Left ventricle myocardium inferior (tissue), 1 donor: ENCODE measurements at regions not wholly inside any gene's neighbourhood (a gene's known extent, or its start where the extent isn't known, plus 50 kb on each side); places are given as distances from the start of the nearest gene placed in this dataset.

ENCODE experiments used
- DNase-seq: peaks from one replicate; pipeline ENCODE4 v3.0.0-alpha.2; 2020
- H3K27ac ChIP-seq: fragments of 200-600 bp; replicated peaks from 2 replicates; pipeline ENCODE4 v1.8.0; 2021
- H3K27me3 ChIP-seq: fragments of 200-600 bp; 2 replicates; pipeline ENCODE4 v1.8.0; 2021; ENCODE audit warnings: low read depth
- H3K36me3 ChIP-seq: fragments of 200-600 bp; 2 replicates; pipeline ENCODE4 v1.8.0; 2021
- H3K4me1 ChIP-seq: fragments of 200-600 bp; 2 replicates; pipeline ENCODE4 v1.8.0; 2021
- H3K4me3 ChIP-seq: fragments of 200-600 bp; 2 replicates; pipeline ENCODE4 v1.8.0; 2021; ENCODE audit warnings: mild to moderate bottlenecking, moderate library complexity
- H3K9me3 ChIP-seq: fragments of 200-600 bp; replicated peaks from 2 replicates; pipeline ENCODE4 v1.8.0; 2021
- intact Hi-C: fragments of 100-400 bp; cut with micrococcal nuclease; formaldehyde crosslinking; loops from one replicate; pipeline ENCODE4 v1.11.0; 2022
- TF ChIP-seq, protein P1 (sequence below): fragments of 200-600 bp; IDR thresholded peaks from 2 replicates; pipeline ENCODE4 v1.8.0; 2021; ENCODE audit warnings: antibody characterized with exemption, mild to moderate bottlenecking, borderline replicate concordance
- donor health status: DM: no; HTN: yes; CAD: no; lungs with severe emphysema.

DNA sequence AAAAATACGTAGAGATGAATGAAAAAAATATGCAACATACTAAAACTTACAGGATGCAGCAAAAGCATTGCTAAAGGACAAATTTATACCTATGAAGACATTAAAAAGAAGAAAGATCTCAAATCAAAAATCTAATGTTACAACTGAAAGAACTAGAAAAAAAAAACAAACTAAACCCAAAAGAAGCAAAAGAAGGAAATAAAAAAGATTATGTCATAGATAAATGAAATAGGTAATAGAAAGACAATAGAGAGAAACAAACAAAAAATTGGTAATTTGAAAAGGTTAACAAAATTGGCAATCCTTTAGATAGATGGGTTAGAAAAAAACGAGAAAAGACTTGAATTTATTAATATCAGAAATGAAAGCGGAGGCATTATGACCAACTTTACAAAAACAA is 1000.2 kb downstream of the TLE4 start:
- Histone ChIP-seq H3K4me3 (no peak overlapping the region), H3K4me1 (no peaks in the 10 kb centered on the region), H3K9me3 (peaks cover 63% of the 10 kb centered on the region), H3K36me3 (no peaks in the 10 kb centered on the region), H3K27ac (no peak overlapping the region), H3K27me3 (no peaks in the 10 kb centered on the region)
- TF ChIP-seq, protein P1, sequence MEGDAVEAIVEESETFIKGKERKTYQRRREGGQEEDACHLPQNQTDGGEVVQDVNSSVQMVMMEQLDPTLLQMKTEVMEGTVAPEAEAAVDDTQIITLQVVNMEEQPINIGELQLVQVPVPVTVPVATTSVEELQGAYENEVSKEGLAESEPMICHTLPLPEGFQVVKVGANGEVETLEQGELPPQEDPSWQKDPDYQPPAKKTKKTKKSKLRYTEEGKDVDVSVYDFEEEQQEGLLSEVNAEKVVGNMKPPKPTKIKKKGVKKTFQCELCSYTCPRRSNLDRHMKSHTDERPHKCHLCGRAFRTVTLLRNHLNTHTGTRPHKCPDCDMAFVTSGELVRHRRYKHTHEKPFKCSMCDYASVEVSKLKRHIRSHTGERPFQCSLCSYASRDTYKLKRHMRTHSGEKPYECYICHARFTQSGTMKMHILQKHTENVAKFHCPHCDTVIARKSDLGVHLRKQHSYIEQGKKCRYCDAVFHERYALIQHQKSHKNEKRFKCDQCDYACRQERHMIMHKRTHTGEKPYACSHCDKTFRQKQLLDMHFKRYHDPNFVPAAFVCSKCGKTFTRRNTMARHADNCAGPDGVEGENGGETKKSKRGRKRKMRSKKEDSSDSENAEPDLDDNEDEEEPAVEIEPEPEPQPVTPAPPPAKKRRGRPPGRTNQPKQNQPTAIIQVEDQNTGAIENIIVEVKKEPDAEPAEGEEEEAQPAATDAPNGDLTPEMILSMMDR, result no peak
- intact Hi-C loops, result no loop called here
- DNase-seq, result no peak

DNA sequence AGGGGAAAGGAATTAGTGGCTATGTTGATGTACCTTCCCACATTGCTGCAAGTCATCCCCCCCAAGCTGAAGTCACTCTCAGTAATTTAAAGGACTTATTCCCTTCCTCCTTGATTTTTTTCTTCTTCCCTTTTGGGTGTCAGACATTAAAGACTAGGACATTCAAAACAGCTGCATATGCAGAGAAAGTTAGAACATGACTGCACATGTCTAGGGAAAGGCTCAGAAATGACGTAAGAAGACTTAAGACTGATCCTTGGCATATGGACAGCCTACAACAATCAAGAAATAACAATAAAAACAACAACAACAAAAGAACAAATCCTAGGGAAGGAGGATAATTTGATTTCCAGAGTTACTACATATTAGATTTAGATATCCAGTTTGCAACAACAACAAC is 997.5 kb downstream of the TLE4 start:
- H3K4me1 ChIP-seq, result no peaks in the 10 kb centered on the region
- H3K36me3 ChIP-seq, result no peaks in the 10 kb centered on the region
- no peaks in the 10 kb centered on the region for H3K27me3 ChIP-seq
- intact Hi-C loops, result no loop called here
- H3K4me3 ChIP-seq, result no peak overlapping the region
- peaks cover 51% of the 10 kb centered on the region for H3K9me3 ChIP-seq
- TF ChIP-seq, protein P1, result no peak
- no peak for DNase-seq
- H3K27ac ChIP-seq, result no peak overlapping the region

DNA sequence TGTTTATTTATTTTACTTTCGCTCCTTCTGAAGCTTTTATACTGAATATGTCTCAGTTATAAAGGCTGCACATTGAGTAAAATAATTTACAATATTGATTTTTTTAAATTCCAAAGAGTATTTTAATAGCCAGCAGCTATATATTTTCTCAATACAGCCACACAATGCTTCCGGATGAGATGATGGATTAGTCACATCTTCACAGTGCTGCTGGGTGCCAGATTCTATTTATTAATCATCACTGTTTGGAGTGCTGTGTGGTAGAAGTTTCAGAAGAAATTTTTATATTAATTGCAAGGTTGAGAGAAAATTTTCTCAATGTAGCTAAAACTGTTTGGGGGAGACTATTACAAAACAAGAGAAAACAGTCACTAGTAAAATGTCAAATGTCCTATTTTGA is 989.8 kb downstream of the TLE4 start:
- intact Hi-C loops, result no loop called here
- Histone ChIP-seq H3K4me3 (no peak overlapping the region), H3K9me3 (no peaks in the 10 kb centered on the region), H3K4me1 (no peaks in the 10 kb centered on the region), H3K36me3 (no peaks in the 10 kb centered on the region), H3K27me3 (no peaks in the 10 kb centered on the region), H3K27ac (no peak overlapping the region)
- TF ChIP-seq, protein P1, result no peak
- no peak for DNase-seq

DNA sequence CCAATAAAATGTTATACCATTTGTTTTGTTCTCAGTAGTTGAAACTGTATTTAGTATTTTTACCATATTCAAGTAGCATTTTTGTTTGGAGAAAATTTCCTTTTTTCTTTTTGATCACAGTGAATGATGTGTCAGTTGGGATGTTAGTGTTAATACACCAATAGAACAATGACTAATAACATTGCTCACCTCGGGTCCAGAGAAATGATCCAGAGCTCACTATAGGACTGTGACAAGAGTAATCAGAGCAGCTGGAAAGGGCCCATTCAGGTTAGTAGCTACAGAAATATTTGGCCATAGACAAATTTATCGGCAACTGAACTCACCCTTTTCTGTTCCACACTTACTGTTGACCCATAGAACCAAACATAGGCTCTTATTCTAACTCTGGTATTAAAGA is 989.2 kb downstream of the TLE4 start:
- Histone ChIP-seq H3K4me3 (no peak overlapping the region), H3K9me3 (no peaks in the 10 kb centered on the region), H3K27me3 (no peaks in the 10 kb centered on the region), H3K4me1 (no peaks in the 10 kb centered on the region), H3K27ac (no peak overlapping the region), H3K36me3 (no peaks in the 10 kb centered on the region)
- no peak for DNase-seq
- TF ChIP-seq, protein P1, result no peak
- intact Hi-C loops, result no loop called here

DNA sequence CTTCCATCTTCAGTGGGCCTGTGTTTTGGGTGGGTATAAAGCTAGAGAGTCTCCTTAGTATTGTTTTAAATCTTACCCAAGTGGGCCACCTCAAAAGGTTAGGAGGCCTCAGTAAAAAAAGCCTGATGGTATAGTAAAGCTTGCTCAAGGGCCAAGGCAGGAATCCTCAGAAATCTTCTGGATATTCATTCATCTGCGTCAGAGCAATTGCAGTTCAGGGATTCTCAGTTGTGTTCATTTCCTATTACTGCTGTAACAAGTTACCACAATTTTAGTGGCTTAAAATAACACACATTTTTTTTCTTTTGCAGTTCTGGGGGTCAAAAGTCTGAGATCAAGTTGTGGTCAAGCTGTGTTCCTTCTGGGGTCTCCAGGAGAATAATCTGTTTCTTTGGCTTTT is 985.5 kb downstream of the TLE4 start:
- H3K9me3 ChIP-seq, result no peaks in the 10 kb centered on the region
- no peak overlapping the region for H3K27ac ChIP-seq
- no peaks in the 10 kb centered on the region for H3K4me1 ChIP-seq
- intact Hi-C loops, result no loop called here
- DNase-seq, result no peak
- H3K4me3 ChIP-seq, result no peak overlapping the region
- H3K27me3 ChIP-seq, result no peaks in the 10 kb centered on the region
- no peaks in the 10 kb centered on the region for H3K36me3 ChIP-seq
- TF ChIP-seq, protein P1, result no peak

DNA sequence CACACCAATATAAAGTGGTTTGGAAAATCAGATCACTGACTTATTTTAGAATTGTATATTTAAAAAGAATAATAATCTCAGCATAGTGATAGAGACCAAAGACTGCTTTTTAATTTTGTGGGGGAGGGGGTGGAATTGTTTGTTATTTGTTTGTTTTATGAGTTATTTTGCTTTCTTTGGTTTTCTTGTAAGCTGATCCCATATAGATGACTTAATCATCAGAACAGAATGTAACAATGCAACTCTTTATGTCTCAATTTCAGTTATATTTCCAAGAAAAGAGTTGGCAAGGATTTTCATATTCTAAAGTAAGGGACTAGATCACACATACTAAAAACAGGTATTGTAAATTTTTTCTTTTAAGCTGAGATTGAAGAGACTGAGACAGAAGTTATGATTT is 984.9 kb downstream of the TLE4 start:
- H3K27ac ChIP-seq, result no peak overlapping the region
- no peaks in the 10 kb centered on the region for H3K4me1 ChIP-seq
- H3K36me3 ChIP-seq, result no peaks in the 10 kb centered on the region
- no peaks in the 10 kb centered on the region for H3K27me3 ChIP-seq
- no peak overlapping the region for H3K4me3 ChIP-seq
- TF ChIP-seq, protein P1, result no peak
- H3K9me3 ChIP-seq, result no peaks in the 10 kb centered on the region
- no peak for DNase-seq
- intact Hi-C loops, result no loop called here
